Progenitor cell of endocrine pancreas (in vitro differentiated cells): ENCODE measurements at regions not wholly inside any gene's neighbourhood (a gene's known extent, or its start where the extent isn't known, plus 50 kb on each side); places are given as distances from the start of the nearest gene placed in this dataset.

Source experiments
- DNase-seq: peaks from one replicate; pipeline ENCODE4 v3.0.0; 2021; ENCODE audit warnings: low spot score; ENCODE audit not compliant: unreplicated experiment
- H3K27ac Mint-ChIP-seq: 2 replicates; pipeline ENCODE4 v1.8.0; 2021; ENCODE audit warnings: mild to moderate bottlenecking, moderate library complexity, mixed read lengths
- H3K27me3 Mint-ChIP-seq: 2 replicates; pipeline ENCODE4 v1.8.0; 2021; ENCODE audit warnings: mixed read lengths
- H3K36me3 Mint-ChIP-seq: 2 replicates; pipeline ENCODE4 v1.8.0; 2022; ENCODE audit warnings: mixed read lengths; ENCODE audit not compliant: insufficient read depth
- H3K4me1 Mint-ChIP-seq: 2 replicates; pipeline ENCODE4 v1.8.0; 2021; ENCODE audit warnings: low read depth, mixed read lengths
- H3K4me3 Mint-ChIP-seq: 2 replicates; pipeline ENCODE4 v1.8.0; 2021; ENCODE audit warnings: low read depth, mild to moderate bottlenecking, moderate library complexity, mixed read lengths
- H3K9me3 Mint-ChIP-seq: 2 replicates; pipeline ENCODE4 v1.8.0; 2021; ENCODE audit warnings: low read depth, mixed read lengths
- CTCF ChIP-seq: fragments of 200-600 bp; sonication (generic); IDR thresholded peaks from one replicate; pipeline ENCODE4 v1.5.0; 2021; ENCODE audit warnings: antibody characterized with exemption, mild to moderate bottlenecking; ENCODE audit not compliant: unreplicated experiment

GRCh38 chr20:51106011-51106410 lies 83.1 kb upstream of the KCNG1 start:
- Mint-ChIP-seq H3K9me3 (no peaks in the 10 kb centered on the region), H3K27ac (peak overlapping the region; percentile 42), H3K4me1 (peaks cover 22% of the 10 kb centered on the region), H3K36me3 (no peaks in the 10 kb centered on the region), H3K27me3 (peaks cover 14% of the 10 kb centered on the region), H3K4me3 (no peak overlapping the region)
- no peak for TF ChIP-seq CTCF
- no peak for DNase-seq

GRCh38 chr20:51104960-51105920 lies 82.3 kb upstream of the KCNG1 start:
- Mint-ChIP-seq H3K27ac (peak overlapping the region; percentile 35), H3K4me3 (no peak overlapping the region)

GRCh38 chr20:51100617-51101016 lies 77.7 kb upstream of the KCNG1 start:
- no peak for TF ChIP-seq CTCF
- no peaks in the 10 kb centered on the region for H3K9me3 Mint-ChIP-seq
- H3K27me3 Mint-ChIP-seq, result peaks cover 3% of the 10 kb centered on the region
- no peak for DNase-seq
- no peak overlapping the region for H3K4me3 Mint-ChIP-seq
- H3K4me1 Mint-ChIP-seq, result peaks cover 13% of the 10 kb centered on the region
- H3K36me3 Mint-ChIP-seq, result no peaks in the 10 kb centered on the region
- no peak overlapping the region for H3K27ac Mint-ChIP-seq

More at GRCh38 chr20:51104960-51105920, 82.3 kb upstream of the KCNG1 start:
- Mint-ChIP-seq H3K9me3 (no peaks in the 10 kb centered on the region), H3K4me1 (peaks cover 24% of the 10 kb centered on the region), H3K27me3 (peaks cover 11% of the 10 kb centered on the region), H3K36me3 (no peaks in the 10 kb centered on the region)
- no peak for DNase-seq
- TF ChIP-seq CTCF, result no peak

- Mint-ChIP-seq H3K9me3 (no peaks in the 10 kb centered on the region), H3K4me1 (peaks cover 6% of the 10 kb centered on the region), H3K27ac (no peak overlapping the region), H3K36me3 (no peaks in the 10 kb centered on the region), H3K27me3 (no peaks in the 10 kb centered on the region), H3K4me3 (no peak overlapping the region)
- no peak for TF ChIP-seq CTCF
- no peak for DNase-seq
Measured at GRCh38 chr20:51098284-51098810, 75.4 kb upstream of the KCNG1 start.

GRCh38 chr20:51097351-51098120 lies 74.6 kb upstream of the KCNG1 start:
- Mint-ChIP-seq H3K36me3 (no peaks in the 10 kb centered on the region), H3K9me3 (no peaks in the 10 kb centered on the region), H3K4me1 (peaks cover 11% of the 10 kb centered on the region), H3K27ac (no peak overlapping the region), H3K4me3 (no peak overlapping the region), H3K27me3 (no peaks in the 10 kb centered on the region)
- no peak for TF ChIP-seq CTCF
- no peak for DNase-seq
